RWPE2 (cell line): ENCODE measurements at regions not wholly inside any gene's neighbourhood (a gene's known extent, or its start where the extent isn't known, plus 50 kb on each side); places are given as distances from the start of the nearest gene placed in this dataset.

ENCODE experiments used
- ATAC-seq: fragments of 200-7000 bp; cut with Tn5 transposase; 3 replicates; pipeline ENCODE4 v1.9.1; 2021; ENCODE audit warnings: low read depth
- DNase-seq: peaks from one replicate; pipeline ENCODE4 v3.0.0-alpha.2; 2020; ENCODE audit warnings: low spot score
- H3K27ac ChIP-seq: fragments of 450-650 bp; 2 replicates; pipeline ENCODE4 v1.5.1; 2017; ENCODE audit warnings: mild to moderate bottlenecking; ENCODE audit not compliant: poor library complexity, severe bottlenecking
- H3K27me3 ChIP-seq: fragments of 250-450 bp; sonication (Bioruptor Pico); 2 replicates; pipeline ENCODE4 v1.5.1; 2021; ENCODE audit warnings: mild to moderate bottlenecking, moderate library complexity; ENCODE audit not compliant: insufficient read depth, poor library complexity, severe bottlenecking
- H3K36me3 ChIP-seq: fragments of 250-450 bp; sonication (Bioruptor Pico); 2 replicates; pipeline ENCODE4 v1.5.1; 2020; ENCODE audit warnings: low read depth, mild to moderate bottlenecking, moderate library complexity
- H3K4me1 ChIP-seq: fragments of 250-450 bp; sonication (Bioruptor Pico); 2 replicates; pipeline ENCODE4 v1.5.1; 2021; ENCODE audit warnings: mild to moderate bottlenecking, moderate library complexity; ENCODE audit not compliant: insufficient read depth, poor library complexity, severe bottlenecking
- H3K4me3 ChIP-seq: fragments of 250-450 bp; sonication (Bioruptor Pico); 2 replicates; pipeline ENCODE4 v1.5.1; 2021; ENCODE audit warnings: mild to moderate bottlenecking, moderate library complexity; ENCODE audit not compliant: severe bottlenecking
- H3K9me3 ChIP-seq: fragments of 250-450 bp; sonication (Bioruptor Pico); 2 replicates; pipeline ENCODE4 v1.5.1; 2021; ENCODE audit warnings: mild to moderate bottlenecking, moderate library complexity; ENCODE audit not compliant: severe bottlenecking
- CTCF ChIP-seq: fragments of 450-650 bp; IDR thresholded peaks from one replicate; pipeline ENCODE4 v1.5.1; 2017; ENCODE audit warnings: mild to moderate bottlenecking, moderate library complexity; ENCODE audit not compliant: poor library complexity, severe bottlenecking

- ATAC-seq (no peak), DNase-seq (no peak)
- Histone ChIP-seq H3K4me1 (no peaks in the 10 kb centered on the region), H3K27ac (no peak overlapping the region), H3K27me3 (no peaks in the 10 kb centered on the region), H3K9me3 (no peaks in the 10 kb centered on the region), H3K4me3 (no peak overlapping the region), H3K36me3 (no peaks in the 10 kb centered on the region)
- TF ChIP-seq CTCF: no peak
These were observed 202.9 kb downstream of the ZNF365 start for GRCh38 chr10:62577076-62577475.

GRCh38 chr10:62577666-62578291 is 203.6 kb downstream of the ZNF365 start:
- no peak overlapping the region for H3K27ac ChIP-seq
- no peak for TF ChIP-seq CTCF
- no peak overlapping the region for H3K4me3 ChIP-seq
- no peak for ATAC-seq
- DNase-seq: no peak
- no peaks in the 10 kb centered on the region for H3K9me3 ChIP-seq
- no peaks in the 10 kb centered on the region for H3K36me3 ChIP-seq
- H3K4me1 ChIP-seq: peaks cover 4% of the 10 kb centered on the region
- H3K27me3 ChIP-seq: no peaks in the 10 kb centered on the region

GRCh38 chr10:62578301-62578700 is 204.1 kb downstream of the ZNF365 start:
- Histone ChIP-seq H3K27ac (no peak overlapping the region), H3K27me3 (no peaks in the 10 kb centered on the region), H3K4me1 (peaks cover 10% of the 10 kb centered on the region), H3K36me3 (no peaks in the 10 kb centered on the region), H3K9me3 (no peaks in the 10 kb centered on the region), H3K4me3 (no peak overlapping the region)
- ATAC-seq (no peak), DNase-seq (no peak)
- TF ChIP-seq CTCF: no peak

- no peaks in the 10 kb centered on the region for H3K27me3 ChIP-seq
- peaks cover 13% of the 10 kb centered on the region for H3K4me1 ChIP-seq
- no peak overlapping the region for H3K4me3 ChIP-seq
- DNase-seq: no peak
- no peaks in the 10 kb centered on the region for H3K9me3 ChIP-seq
- no peak for TF ChIP-seq CTCF
- no peak overlapping the region for H3K27ac ChIP-seq
- H3K36me3 ChIP-seq: no peaks in the 10 kb centered on the region
- no peak for ATAC-seq
These were observed 204.7 kb downstream of the ZNF365 start for GRCh38 chr10:62578916-62579315.

- H3K4me1 ChIP-seq: peaks cover 13% of the 10 kb centered on the region
- no peaks in the 10 kb centered on the region for H3K9me3 ChIP-seq
- DNase-seq (no peak), ATAC-seq (no peak)
- H3K4me3 ChIP-seq: no peak overlapping the region
- no peak overlapping the region for H3K27ac ChIP-seq
- H3K36me3 ChIP-seq: no peaks in the 10 kb centered on the region
- no peak for TF ChIP-seq CTCF
- no peaks in the 10 kb centered on the region for H3K27me3 ChIP-seq
These were observed 206.2 kb downstream of the ZNF365 start for GRCh38 chr10:62580396-62580795.
